ENCODE measurements at regions not wholly inside any gene's neighbourhood (a gene's known extent, or its start where the extent isn't known, plus 50 kb on each side); places are given as distances from the start of the nearest gene placed in this dataset.

GRCh38 chr9:1473956-1474634, 423.9 kb downstream of the DMRT2 start:
- TF ChIP-seq CTCF (IDR thresholded peaks at IDR 0.05) = no peak
- no peak for TF ChIP-seq POLR2A (IDR thresholded peaks at IDR 0.05)

Measured in testis (tissue), 2 donors.